ENCODE measurements at regions not wholly inside any gene's neighbourhood (a gene's known extent, or its start where the extent isn't known, plus 50 kb on each side); places are given as distances from the start of the nearest gene placed in this dataset.

DNA sequence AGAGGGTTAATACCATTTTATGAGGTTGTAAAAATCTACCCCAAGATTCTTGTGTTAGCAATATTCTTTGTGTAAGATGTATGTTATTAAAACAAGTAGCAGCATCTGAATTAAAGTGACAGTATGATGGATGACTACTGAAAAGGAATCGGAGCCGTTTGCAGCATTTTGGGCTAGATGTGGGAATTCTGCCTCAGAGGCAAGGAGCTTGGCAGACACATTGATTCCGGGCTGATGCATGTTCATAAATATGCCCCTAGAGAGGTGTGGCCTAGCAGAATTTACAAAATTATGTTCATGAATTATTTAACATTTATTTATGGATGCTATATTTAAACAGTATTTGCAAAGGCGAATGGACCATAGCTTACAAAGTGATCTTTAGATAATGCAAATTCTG is 389.0 kb upstream of the ETAA1 start:
- no peaks in the 10 kb centered on the region for H3K9me3 Mint-ChIP-seq (ENCODE audit: unreplicated experiment)
- TF ChIP-seq, protein P1, sequence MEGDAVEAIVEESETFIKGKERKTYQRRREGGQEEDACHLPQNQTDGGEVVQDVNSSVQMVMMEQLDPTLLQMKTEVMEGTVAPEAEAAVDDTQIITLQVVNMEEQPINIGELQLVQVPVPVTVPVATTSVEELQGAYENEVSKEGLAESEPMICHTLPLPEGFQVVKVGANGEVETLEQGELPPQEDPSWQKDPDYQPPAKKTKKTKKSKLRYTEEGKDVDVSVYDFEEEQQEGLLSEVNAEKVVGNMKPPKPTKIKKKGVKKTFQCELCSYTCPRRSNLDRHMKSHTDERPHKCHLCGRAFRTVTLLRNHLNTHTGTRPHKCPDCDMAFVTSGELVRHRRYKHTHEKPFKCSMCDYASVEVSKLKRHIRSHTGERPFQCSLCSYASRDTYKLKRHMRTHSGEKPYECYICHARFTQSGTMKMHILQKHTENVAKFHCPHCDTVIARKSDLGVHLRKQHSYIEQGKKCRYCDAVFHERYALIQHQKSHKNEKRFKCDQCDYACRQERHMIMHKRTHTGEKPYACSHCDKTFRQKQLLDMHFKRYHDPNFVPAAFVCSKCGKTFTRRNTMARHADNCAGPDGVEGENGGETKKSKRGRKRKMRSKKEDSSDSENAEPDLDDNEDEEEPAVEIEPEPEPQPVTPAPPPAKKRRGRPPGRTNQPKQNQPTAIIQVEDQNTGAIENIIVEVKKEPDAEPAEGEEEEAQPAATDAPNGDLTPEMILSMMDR (IDR thresholded peaks at IDR 0.05; ENCODE audit: unreplicated experiment): no peak
- no peak overlapping the region for H3K27ac Mint-ChIP-seq (ENCODE audit: unreplicated experiment)
- no peak overlapping the region for H3K4me3 Mint-ChIP-seq (ENCODE audit: unreplicated experiment)
- no peaks in the 10 kb centered on the region for H3K4me1 Mint-ChIP-seq (ENCODE audit: unreplicated experiment)
- DNase-seq (ENCODE audit: low spot score): no peak
- no peaks in the 10 kb centered on the region for H3K27me3 Mint-ChIP-seq (ENCODE audit: unreplicated experiment)
- no peaks in the 10 kb centered on the region for H3K36me3 Mint-ChIP-seq (ENCODE audit: low read depth, unreplicated experiment)

DNA sequence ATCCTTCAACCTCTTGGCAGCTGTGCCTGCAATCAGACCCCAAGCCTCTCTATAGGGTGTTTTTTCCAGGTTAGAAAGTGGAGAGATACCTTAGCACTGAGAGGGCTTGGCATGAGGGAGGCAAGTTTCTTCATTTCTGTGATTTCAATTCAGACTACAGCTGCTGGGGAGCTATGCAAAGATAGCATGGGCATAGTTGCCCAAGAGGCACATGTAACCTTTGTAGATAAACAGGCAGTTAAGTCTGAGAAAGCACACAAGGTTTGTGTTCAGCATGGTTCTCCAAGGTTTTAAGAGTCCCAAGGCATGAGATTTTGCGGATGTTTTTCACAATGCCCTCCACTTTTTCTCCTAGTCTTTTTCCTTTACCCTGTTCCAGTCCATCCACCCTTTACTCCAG is 385.0 kb upstream of the ETAA1 start:
- Mint-ChIP-seq H3K27ac (ENCODE audit: unreplicated experiment) (no peak overlapping the region), H3K4me3 (ENCODE audit: unreplicated experiment) (no peak overlapping the region), H3K4me1 (ENCODE audit: unreplicated experiment) (no peaks in the 10 kb centered on the region), H3K9me3 (ENCODE audit: unreplicated experiment) (no peaks in the 10 kb centered on the region), H3K36me3 (ENCODE audit: low read depth, unreplicated experiment) (no peaks in the 10 kb centered on the region), H3K27me3 (ENCODE audit: unreplicated experiment) (no peaks in the 10 kb centered on the region)
- DNase-seq (ENCODE audit: low spot score): no peak
- TF ChIP-seq, protein P1 (IDR thresholded peaks at IDR 0.05; ENCODE audit: unreplicated experiment): no peak

DNA sequence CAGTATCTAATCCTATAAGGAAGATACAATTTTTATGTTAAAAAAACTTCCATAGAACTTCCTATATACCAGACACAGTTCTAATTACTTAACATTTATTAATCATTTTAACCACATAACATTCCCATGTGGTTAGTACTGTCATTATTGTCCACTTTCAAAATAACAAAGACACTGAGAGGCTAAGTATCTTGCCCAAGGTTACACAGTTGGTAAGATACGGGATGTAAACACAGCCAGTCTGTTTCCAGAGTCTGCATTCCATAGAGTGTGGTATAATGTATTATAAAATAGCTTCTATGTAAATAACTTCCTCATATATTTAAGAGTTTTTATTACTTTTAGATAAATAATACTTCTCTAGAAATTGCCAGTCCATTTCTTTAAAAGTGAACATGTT is 383.3 kb upstream of the ETAA1 start:
- Mint-ChIP-seq H3K9me3 (ENCODE audit: unreplicated experiment) (no peaks in the 10 kb centered on the region), H3K4me3 (ENCODE audit: unreplicated experiment) (no peak overlapping the region), H3K27me3 (ENCODE audit: unreplicated experiment) (no peaks in the 10 kb centered on the region), H3K4me1 (ENCODE audit: unreplicated experiment) (no peaks in the 10 kb centered on the region), H3K36me3 (ENCODE audit: low read depth, unreplicated experiment) (no peaks in the 10 kb centered on the region), H3K27ac (ENCODE audit: unreplicated experiment) (no peak overlapping the region)
- TF ChIP-seq, protein P1 (IDR thresholded peaks at IDR 0.05; ENCODE audit: unreplicated experiment): no peak
- DNase-seq (ENCODE audit: low spot score): no peak

DNA sequence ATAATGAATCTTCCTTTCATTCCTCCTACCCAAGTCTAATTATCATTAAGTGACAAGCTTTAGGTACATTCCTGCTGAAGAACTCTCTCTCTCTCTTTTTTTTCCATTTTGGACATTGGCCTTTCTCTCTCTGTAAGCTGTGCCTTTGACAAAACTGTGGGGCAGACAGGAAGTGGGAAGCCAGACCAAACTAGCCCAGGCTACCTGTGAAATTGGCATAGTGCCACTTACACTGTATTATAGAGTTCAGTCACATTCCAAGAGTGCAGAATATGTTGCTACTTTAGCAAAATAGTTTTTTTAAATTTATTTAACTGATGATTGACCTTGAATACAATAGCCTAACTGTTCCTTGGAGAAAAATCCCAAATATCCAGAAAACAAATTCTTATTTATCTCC is 381.5 kb upstream of the ETAA1 start:
- Mint-ChIP-seq H3K36me3 (ENCODE audit: low read depth, unreplicated experiment) (no peaks in the 10 kb centered on the region), H3K4me1 (ENCODE audit: unreplicated experiment) (no peaks in the 10 kb centered on the region), H3K4me3 (ENCODE audit: unreplicated experiment) (no peak overlapping the region), H3K27me3 (ENCODE audit: unreplicated experiment) (no peaks in the 10 kb centered on the region), H3K9me3 (ENCODE audit: unreplicated experiment) (no peaks in the 10 kb centered on the region), H3K27ac (ENCODE audit: unreplicated experiment) (no peak overlapping the region)
- TF ChIP-seq, protein P1 (IDR thresholded peaks at IDR 0.05; ENCODE audit: unreplicated experiment): no peak
- DNase-seq (ENCODE audit: low spot score): no peak

DNA sequence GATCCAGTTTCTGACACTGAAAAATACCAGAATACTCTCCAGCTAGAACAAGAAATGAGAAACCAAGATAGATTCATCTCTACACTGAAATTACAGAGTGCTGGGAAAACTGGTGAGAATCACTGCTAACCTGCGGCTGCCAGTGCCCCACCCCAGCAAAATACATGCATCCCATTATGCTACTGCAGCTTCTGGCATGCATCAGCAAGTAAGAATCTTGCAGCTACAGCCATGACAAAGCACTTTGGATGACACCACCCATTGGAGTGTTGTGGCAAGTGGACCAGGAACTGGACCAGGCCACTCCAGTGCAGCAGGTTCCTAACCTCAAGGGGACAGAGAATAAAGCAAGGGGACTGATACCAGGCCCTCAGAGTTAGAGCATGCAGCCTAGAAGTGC is 378.8 kb upstream of the ETAA1 start:
- no peak for DNase-seq (ENCODE audit: low spot score)

More for the DNA sequence above, 378.8 kb upstream of the ETAA1 start:
- H3K4me3 Mint-ChIP-seq (ENCODE audit: unreplicated experiment): no peak overlapping the region
- H3K4me1 Mint-ChIP-seq (ENCODE audit: unreplicated experiment): no peaks in the 10 kb centered on the region
- H3K9me3 Mint-ChIP-seq (ENCODE audit: unreplicated experiment): no peaks in the 10 kb centered on the region
- TF ChIP-seq, protein P1 (IDR thresholded peaks at IDR 0.05; ENCODE audit: unreplicated experiment): no peak
- no peaks in the 10 kb centered on the region for H3K27me3 Mint-ChIP-seq (ENCODE audit: unreplicated experiment)
- H3K36me3 Mint-ChIP-seq (ENCODE audit: low read depth, unreplicated experiment): no peaks in the 10 kb centered on the region
- no peak overlapping the region for H3K27ac Mint-ChIP-seq (ENCODE audit: unreplicated experiment)

Measured in endothelial cell (in vitro differentiated cells).